Stimulated activated CD8-positive, alpha-beta memory T cell treated with anti-CD3 and anti-CD28 coated beads, Interleukin-15, amount 100 ng/mL, for 1 hour (primary cell): ENCODE measurements at regions not wholly inside any gene's neighbourhood (a gene's known extent, or its start where the extent isn't known, plus 50 kb on each side); places are given as distances from the start of the nearest gene placed in this dataset.

Experiments used
- DNase-seq: peaks from one replicate; pipeline ENCODE4 v3.0.0-alpha.2; 2020; ENCODE audit warnings: low read depth

DNA sequence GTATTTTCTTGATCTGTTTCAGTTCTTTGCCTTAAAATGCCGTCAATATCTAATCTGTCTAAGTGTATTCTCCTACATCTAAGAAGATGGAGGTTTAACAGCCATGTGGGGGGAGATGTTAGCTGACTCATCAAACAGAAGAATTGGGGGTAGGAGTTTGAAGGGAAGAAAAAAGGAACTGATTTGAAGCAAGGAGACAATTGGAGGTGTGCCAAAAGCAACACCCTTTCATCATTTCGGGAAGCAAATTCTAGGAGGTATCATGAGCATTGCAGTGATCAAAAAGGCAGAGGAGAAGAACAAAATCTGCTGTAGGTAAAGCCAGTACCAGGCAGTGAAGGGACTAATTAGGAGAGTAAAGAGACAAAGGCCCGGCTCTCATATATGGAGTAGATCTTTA lies 337.3 kb upstream of the TBC1D5 start:
- DNase-seq: no peak

DNA sequence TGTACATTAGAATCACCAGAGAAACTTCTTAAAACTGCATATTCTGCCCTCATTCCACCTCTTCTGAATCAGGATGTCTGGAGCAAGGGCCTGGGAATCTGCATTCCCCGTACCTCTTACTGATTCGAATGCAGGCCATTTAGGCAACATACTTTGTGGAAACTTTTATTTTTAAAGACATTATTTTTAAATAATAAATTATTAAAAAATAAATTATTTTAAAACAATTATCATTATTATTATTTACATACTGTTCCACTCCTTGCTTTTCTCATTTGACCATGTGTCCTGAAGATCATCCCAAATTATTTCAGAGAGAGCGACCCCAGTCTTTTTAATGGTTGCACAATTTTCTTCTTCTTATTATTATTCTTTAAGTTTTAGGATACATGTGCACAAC lies 336.6 kb upstream of the TBC1D5 start:
- no peak for DNase-seq

GRCh38 chr3:18077128-18077840 lies 334.9 kb upstream of the TBC1D5 start:
- DNase-seq: no peak

DNA sequence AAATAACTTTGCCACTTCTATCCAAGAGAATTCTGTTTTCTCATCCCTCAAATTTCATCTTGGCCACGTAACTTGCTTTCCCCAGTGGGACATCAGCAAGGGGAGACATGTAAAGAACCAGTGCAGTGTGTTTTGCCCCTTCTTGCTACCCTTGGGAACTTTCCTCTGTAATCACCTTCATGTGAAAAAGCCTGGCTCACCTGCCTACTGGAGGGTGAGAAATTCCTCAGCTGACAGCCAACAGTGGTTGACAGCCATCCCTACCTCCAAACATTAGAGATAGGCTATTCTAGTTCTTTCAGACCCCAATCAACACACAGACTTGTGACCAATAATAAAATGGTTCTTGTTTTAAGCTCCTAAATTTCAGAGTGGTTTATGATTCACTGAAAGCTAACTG lies 333.9 kb upstream of the TBC1D5 start:
- DNase-seq: no peak

DNA sequence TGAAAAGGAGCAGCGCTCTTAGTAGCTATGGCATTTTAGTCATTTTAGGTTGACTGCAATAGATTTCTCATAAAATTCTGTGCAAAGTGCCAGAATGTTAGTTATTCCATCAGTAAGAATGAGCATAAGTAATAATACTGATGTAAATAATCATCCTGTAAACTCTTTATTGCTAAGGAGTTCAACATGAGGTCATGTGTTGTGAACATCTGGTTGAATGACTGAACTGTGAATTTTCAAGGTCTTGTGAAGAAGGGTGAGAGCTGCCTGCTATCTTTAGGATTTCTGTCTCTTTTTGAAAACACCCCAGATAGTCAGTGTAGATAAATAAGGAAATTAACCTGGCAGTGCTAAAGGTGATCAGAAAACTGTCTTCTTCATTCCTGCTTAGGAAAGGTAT lies 333.4 kb upstream of the TBC1D5 start:
- no peak for DNase-seq

DNA sequence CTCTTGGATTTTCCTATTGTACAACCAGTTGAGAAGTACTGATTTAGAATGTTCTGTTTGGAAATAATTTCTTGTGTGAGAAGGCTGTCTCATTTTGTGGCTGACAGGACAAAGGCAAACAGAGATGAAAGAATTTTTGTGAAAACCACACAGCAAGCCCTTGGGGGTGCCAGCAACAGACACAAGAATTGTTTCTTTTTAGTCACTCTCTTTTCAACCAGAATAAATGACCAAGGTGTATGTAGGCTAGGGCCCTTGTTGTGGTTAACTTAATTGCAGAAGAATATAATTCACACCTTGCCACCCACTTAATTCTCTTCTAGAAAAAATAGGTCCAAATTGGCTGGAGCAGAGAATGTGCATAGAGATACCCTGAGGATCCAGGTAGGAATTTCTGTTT lies 329.4 kb upstream of the TBC1D5 start:
- no peak for DNase-seq

DNA sequence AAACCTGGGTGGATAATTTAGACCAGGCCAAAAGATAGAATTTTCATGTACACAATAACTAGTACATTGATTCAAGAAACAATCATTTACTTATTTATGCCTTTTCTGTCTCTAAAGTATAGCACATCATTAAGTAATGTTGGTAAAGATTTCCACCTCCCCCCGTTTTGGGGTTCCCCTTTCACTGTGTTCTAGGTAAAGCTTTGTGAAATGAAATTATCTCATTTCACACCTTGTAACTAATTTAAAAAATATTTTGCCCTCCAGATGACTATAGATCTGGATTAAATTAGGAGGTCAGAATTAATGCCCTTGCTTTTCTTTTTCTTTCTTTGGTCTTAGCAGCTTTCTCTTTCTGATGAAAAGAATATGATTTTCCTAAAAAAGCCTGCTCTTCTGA lies 328.5 kb upstream of the TBC1D5 start:
- DNase-seq: no peak

DNA sequence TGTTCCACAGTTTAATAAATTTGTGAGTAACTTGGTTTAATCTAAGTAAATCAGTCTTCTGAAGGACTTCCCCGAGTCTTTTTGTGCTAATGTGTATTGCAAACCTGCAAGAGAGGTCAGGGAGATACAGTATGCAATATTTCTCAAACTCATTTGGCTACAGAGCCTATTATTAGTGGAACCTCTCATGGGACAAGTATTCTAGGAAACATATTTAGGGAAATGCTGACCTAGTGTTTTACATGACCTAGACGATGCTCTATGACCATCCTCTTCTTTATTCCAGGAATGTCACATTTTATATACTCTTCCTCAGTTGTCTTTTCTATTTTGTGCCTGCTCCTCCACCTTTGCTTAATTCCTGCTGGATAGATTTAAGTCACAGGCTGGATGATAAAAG lies 327.8 kb upstream of the TBC1D5 start:
- DNase-seq: no peak

DNA sequence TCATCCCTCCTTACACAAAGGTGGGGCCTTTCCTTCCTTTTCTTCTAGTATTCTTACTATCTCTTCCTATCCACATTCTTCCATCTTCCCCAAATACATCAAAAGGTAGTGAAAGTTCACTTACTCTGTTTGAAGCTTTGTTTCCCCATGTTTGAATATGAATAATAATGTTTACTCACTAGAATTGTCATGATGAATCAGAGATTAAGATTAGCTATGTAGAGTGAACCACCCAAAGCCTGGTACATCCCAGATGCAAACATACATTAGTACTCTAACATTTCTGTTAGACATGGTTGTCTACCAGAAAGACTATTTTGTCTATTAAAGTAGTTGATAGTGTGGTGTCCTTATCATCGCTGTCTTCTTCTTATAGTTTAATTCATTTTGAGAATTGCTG lies 327.1 kb upstream of the TBC1D5 start:
- no peak for DNase-seq

GRCh38 chr3:18066899-18067582 lies 324.6 kb upstream of the TBC1D5 start:
- DNase-seq: no peak

DNA sequence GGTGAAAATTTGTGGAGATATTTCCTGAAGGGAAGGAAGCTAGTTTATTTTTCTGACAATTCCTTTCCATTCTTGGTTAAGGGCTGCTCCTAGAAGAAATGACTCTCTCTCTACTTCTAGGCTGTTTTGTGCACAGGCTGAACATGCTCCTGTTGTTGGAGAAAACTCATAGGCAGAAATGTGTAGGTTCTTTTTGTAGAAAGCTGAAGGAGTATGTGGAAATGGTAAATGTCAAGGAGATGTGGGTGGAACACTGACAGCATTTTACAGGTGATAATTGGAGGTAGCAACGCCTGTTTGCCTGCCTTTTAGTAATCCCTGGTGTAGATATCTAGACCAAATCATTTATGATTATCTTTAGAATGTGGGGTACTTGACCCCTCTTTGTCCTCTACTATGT lies 322.2 kb upstream of the TBC1D5 start:
- DNase-seq: no peak

DNA sequence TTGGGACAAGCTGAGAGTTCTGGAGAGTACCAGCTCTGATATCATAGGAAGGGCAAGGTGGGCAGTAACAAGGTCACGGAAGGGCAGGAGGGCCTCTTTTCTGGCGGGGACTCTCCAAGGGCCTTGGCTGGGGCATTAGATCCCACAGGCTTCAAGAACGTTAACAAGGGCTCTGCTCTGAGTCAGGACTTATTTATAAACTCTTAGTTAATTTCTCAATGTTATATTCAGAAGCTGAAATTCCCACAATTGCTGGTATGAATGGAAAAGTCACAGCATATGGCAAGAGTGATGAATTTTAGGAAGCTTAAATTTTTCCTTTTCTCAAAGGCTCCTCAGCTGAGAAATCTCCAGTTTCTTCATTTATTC lies 320.2 kb upstream of the TBC1D5 start:
- DNase-seq: no peak

DNA sequence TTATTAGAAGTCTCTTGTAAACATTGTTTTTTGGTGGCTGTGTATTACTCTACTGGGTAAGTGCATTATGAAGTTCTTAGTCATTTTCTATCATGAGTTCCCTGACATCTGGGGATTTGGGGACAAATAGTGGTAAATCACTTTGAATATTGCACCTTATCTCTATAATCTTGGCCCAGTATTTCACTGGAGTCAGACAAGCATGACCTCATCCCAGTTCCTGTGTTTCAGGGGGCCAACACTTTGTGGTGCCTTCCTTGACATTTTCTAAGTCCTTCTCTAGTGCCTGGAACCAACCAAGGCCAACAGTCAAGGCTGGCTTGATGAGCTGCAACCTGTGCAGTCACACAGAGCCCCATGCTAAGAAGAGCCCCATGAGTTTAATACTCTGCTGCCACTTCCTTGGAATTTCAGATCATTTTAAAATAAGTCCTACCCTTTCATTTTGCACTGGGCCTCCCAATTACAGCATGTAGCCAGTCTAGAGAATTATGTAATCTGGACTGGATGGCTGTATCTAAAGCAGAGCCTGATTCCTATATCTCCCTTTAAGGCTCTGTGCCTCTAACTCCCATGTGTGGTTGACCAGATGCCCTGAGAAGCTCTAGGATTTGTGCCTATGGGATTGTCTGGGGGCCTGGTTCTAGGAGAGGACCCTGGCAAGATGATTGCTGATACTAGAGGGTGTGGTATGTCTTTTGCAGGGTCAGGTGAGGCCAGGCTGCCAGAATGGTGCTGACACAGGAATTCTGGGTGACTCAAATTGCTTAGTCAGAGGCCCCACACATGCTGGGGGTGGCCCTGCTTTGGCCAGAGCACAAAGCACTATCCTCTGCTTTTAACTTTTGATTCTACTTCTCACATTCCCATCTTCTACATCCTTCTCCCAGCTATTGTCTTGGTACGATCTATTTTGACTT lies 319.6 kb upstream of the TBC1D5 start:
- no peak for DNase-seq

GRCh38 chr3:18058666-18059065 lies 316.2 kb upstream of the TBC1D5 start:
- no peak for DNase-seq

GRCh38 chr3:18057471-18058091 lies 315.1 kb upstream of the TBC1D5 start:
- DNase-seq: no peak

DNA sequence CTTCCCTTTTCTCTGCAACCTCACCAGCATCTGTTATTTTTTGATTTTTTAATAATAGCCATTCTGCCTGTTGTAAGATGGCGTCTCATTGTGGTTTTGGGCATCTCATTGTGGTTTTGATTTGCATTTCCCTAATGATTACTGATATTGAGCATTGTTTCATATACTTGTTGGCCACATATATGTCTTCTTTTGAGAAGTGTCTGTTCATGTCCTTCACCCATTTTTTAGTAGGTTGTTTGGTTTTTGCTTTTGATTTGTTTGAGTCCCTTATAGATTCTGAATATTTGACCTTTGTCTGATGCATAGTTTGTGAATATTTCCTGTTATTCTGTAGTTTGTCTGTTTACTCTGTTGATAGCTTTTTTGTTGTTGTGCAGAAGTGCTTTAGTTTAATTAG lies 312.2 kb upstream of the TBC1D5 start:
- DNase-seq: no peak

DNA sequence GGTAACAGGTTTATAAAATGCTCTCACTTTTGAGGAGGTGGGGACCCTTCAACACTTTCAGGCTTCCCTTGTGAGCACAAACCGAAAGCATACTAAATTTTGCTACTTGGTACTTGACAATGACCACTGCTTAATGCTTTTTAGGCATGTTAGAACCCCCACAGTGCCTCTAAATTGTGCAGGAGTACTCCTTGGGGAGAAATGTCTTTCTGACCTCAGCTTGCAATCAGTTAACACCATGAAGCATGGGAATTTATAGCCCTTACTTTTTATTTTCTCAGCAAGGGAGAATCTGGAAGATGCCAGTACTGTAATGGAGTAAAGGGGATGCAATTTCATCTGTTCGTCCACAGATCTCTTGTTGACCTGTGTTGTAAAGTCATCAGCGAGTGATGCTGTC lies 308.9 kb upstream of the TBC1D5 start:
- no peak for DNase-seq

DNA sequence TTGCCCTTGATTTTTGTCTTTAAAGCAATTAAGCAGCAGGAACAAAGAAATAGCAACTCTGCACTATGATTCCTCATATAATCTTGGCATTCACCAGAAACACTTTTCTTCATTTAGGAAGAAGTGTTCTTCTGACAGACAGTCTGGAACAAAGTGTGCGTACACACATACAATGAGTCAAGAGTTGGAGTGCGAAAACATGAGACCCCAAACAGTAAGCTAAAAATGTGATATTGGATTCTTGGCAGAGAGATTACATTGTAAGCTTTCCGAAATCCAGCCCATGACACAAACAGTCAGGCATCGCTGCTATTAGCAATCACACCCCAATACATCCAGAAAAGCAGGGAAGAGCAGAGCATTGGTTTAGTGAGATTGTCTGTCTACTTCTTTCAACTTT lies 306.7 kb upstream of the TBC1D5 start:
- no peak for DNase-seq

- DNase-seq: no peak
These were observed 304.6 kb upstream of the TBC1D5 start for GRCh38 chr3:18047052-18047451.

DNA sequence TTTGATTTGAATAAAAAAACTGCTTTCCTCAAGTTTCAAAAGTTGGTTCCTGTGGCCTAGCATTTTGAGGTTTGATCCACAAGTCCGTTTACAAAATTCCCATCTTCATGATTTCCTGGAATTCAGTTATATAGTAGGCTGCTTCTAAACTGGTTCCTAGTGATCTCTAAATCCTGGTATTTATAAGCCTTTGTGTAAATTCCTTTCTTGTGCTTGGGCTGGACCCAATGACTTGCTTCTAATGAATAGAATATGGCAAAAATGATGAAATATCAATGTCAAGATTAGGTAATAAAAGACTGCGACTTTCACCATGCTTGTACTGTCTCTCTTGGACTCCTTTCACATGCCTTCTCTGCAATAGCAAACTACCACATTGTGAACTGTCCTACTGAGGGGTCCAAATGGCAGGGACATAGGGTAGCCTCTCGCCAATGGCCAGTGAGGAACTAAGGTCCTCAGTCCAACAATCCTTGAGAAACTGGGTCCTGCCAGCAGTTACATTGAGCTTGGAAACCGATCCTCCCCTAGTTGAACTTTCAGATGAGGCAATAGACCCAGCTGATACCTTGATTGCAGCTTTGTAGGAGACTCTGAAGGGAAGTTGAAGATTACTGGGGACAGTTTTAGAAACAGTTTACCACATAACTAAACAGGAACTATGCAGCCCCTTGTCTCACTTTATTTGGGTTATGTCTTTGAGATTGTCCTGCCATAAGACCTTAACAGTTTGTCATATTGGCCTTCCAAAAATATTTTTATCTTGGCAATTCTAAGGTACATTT lies 303.9 kb upstream of the TBC1D5 start:
- no peak for DNase-seq

- no peak for DNase-seq
These were observed 302.8 kb upstream of the TBC1D5 start for GRCh38 chr3:18044971-18045880.
